ENCODE measurements at regions not wholly inside any gene's neighbourhood (a gene's known extent, or its start where the extent isn't known, plus 50 kb on each side); places are given as distances from the start of the nearest gene placed in this dataset.

GRCh38 chr13:33434676-33435075, 149.1 kb upstream of the STARD13 start:
- TF ChIP-seq, protein P1, sequence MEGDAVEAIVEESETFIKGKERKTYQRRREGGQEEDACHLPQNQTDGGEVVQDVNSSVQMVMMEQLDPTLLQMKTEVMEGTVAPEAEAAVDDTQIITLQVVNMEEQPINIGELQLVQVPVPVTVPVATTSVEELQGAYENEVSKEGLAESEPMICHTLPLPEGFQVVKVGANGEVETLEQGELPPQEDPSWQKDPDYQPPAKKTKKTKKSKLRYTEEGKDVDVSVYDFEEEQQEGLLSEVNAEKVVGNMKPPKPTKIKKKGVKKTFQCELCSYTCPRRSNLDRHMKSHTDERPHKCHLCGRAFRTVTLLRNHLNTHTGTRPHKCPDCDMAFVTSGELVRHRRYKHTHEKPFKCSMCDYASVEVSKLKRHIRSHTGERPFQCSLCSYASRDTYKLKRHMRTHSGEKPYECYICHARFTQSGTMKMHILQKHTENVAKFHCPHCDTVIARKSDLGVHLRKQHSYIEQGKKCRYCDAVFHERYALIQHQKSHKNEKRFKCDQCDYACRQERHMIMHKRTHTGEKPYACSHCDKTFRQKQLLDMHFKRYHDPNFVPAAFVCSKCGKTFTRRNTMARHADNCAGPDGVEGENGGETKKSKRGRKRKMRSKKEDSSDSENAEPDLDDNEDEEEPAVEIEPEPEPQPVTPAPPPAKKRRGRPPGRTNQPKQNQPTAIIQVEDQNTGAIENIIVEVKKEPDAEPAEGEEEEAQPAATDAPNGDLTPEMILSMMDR (conservative IDR thresholded peaks at IDR 0.05 in 1 of 2, IDR thresholded peaks at IDR 0.05 in 1 of 2; ENCODE audit: extremely low read depth in 1 of 2, insufficient read depth in 1 of 2, low read depth in 1 of 2, low read length in 2 of 2): no peak
- TF ChIP-seq EZH2 (IDR thresholded peaks at IDR 0.05; ENCODE audit: borderline replicate concordance, low read length): no peak
